Sciatic nerve (tissue), 2 donors: ENCODE measurements at regions not wholly inside any gene's neighbourhood (a gene's known extent, or its start where the extent isn't known, plus 50 kb on each side); places are given as distances from the start of the nearest gene placed in this dataset.
A peak's percentile ranks its signal among the peaks of the same experiment; 100 is the strongest.

Experiments
- ATAC-seq: fragments of 200-7000 bp; cut with Tn5 transposase; one replicate; pipeline ENCODE4 v1.9.1; 2020; ENCODE audit warnings: mild to moderate bottlenecking, moderate library complexity
- DNase-seq: peaks from one replicate; pipeline ENCODE4 v3.0.0-alpha.2; 2020; ENCODE audit warnings: low spot score
- intact Hi-C: fragments of 100-400 bp; cut with DNase I; formaldehyde crosslinking; loops from one replicate; pipeline ENCODE4 v1.14.2; 2022
- donor health status: DM: no; HTN: no; CAD: no.
- donor health status: DM: no; HTN: no; CAD: no.

- DNase-seq = no peak
- intact Hi-C loops = no loop called here
- ATAC-seq = no peak
These were observed 215.2 kb downstream of the C3orf38 start for GRCh38 chr3:88364926-88365325.

- ATAC-seq = peak; percentile 90
- DNase-seq = no peak
- intact Hi-C loops = no loop called here
These were observed 219.6 kb downstream of the C3orf38 start for GRCh38 chr3:88369337-88369736.

- ATAC-seq = peak; percentile 76
- DNase-seq = no peak
- intact Hi-C loops = no loop called here
These were observed 220.0 kb downstream of the C3orf38 start for GRCh38 chr3:88369767-88370166.

- DNase-seq (no peak), ATAC-seq (no peak)
- intact Hi-C loops = no loop called here
These were observed 235.3 kb downstream of the C3orf38 start for GRCh38 chr3:88385090-88385489.

GRCh38 chr3:88398581-88398980 lies 248.8 kb downstream of the C3orf38 start:
- ATAC-seq (no peak), DNase-seq (no peak)
- intact Hi-C loops = no loop called here

GRCh38 chr3:88403319-88403718 lies 253.6 kb downstream of the C3orf38 start:
- intact Hi-C loops = no loop called here
- no peak for ATAC-seq
- no peak for DNase-seq

GRCh38 chr3:88408097-88408496 lies 258.3 kb downstream of the C3orf38 start:
- intact Hi-C loops = no loop called here
- DNase-seq (no peak), ATAC-seq (no peak)

GRCh38 chr3:88408935-88409334 lies 259.2 kb downstream of the C3orf38 start:
- no peak for DNase-seq
- intact Hi-C loops = no loop called here
- no peak for ATAC-seq

GRCh38 chr3:88410259-88410658 lies 260.5 kb downstream of the C3orf38 start:
- ATAC-seq = no peak

GRCh38 chr3:88412346-88412745 lies 262.6 kb downstream of the C3orf38 start:
- no peak for ATAC-seq
- intact Hi-C loops = no loop called here

More at GRCh38 chr3:88410259-88410658, 260.5 kb downstream of the C3orf38 start:
- no peak for DNase-seq
- intact Hi-C loops = no loop called here

GRCh38 chr3:88416436-88416835 lies 266.7 kb downstream of the C3orf38 start:
- ATAC-seq = no peak
- intact Hi-C loops = no loop called here

More at GRCh38 chr3:88412346-88412745, 262.6 kb downstream of the C3orf38 start:
- DNase-seq = no peak

GRCh38 chr3:88418219-88418618 lies 268.5 kb downstream of the C3orf38 start:
- intact Hi-C loops = no loop called here
- no peak for ATAC-seq
- no peak for DNase-seq

More at GRCh38 chr3:88416436-88416835, 266.7 kb downstream of the C3orf38 start:
- no peak for DNase-seq

- DNase-seq (no peak), ATAC-seq (no peak)
- intact Hi-C loops = no loop called here
These were observed 283.8 kb downstream of the C3orf38 start for GRCh38 chr3:88433568-88433967.

- ATAC-seq (no peak), DNase-seq (no peak)
- intact Hi-C loops = no loop called here
These were observed 284.2 kb downstream of the C3orf38 start for GRCh38 chr3:88434001-88434400.

GRCh38 chr3:88440701-88441100 lies 290.9 kb downstream of the C3orf38 start:
- intact Hi-C loops = no loop called here
- ATAC-seq = no peak
- no peak for DNase-seq

GRCh38 chr3:88443066-88443465 lies 293.3 kb downstream of the C3orf38 start:
- no peak for ATAC-seq
- intact Hi-C loops = no loop called here

GRCh38 chr3:88444251-88444650 lies 294.5 kb downstream of the C3orf38 start:
- no peak for DNase-seq
- no peak for ATAC-seq
- intact Hi-C loops = no loop called here

More at GRCh38 chr3:88443066-88443465, 293.3 kb downstream of the C3orf38 start:
- DNase-seq = no peak

GRCh38 chr3:88452228-88452627 lies 302.5 kb downstream of the C3orf38 start:
- no peak for ATAC-seq
- intact Hi-C loops = no loop called here
- no peak for DNase-seq

GRCh38 chr3:88460369-88460768 lies 310.6 kb downstream of the C3orf38 start:
- DNase-seq (no peak), ATAC-seq (no peak)
- intact Hi-C loops = no loop called here

- intact Hi-C loops = no loop called here
- DNase-seq = no peak
- ATAC-seq = no peak
These were observed 312.5 kb downstream of the C3orf38 start for GRCh38 chr3:88462230-88462629.

GRCh38 chr3:88467191-88467590 lies 317.4 kb downstream of the C3orf38 start:
- intact Hi-C loops = no loop called here
- ATAC-seq (no peak), DNase-seq (no peak)

- ATAC-seq (no peak), DNase-seq (no peak)
- intact Hi-C loops = no loop called here
These were observed 319.5 kb downstream of the C3orf38 start for GRCh38 chr3:88469216-88469615.
